WI38 (cell line): ENCODE measurements at regions not wholly inside any gene's neighbourhood (a gene's known extent, or its start where the extent isn't known, plus 50 kb on each side); places are given as distances from the start of the nearest gene placed in this dataset.

Source experiments
- H3K4me3 ChIP-seq: 2 replicates; pipeline ENCODE4 v1.5.1; 2011; ENCODE audit warnings: low read depth, mild to moderate bottlenecking, control low read depth, low read length
- TF ChIP-seq, protein P1 (sequence below): IDR thresholded peaks from 2 replicates; pipeline ENCODE4 v1.5.1; 2012; ENCODE audit warnings: low read depth, mild to moderate bottlenecking, control low read depth, low read length

- H3K4me3 ChIP-seq, result no peak overlapping the region
- TF ChIP-seq, protein P1, sequence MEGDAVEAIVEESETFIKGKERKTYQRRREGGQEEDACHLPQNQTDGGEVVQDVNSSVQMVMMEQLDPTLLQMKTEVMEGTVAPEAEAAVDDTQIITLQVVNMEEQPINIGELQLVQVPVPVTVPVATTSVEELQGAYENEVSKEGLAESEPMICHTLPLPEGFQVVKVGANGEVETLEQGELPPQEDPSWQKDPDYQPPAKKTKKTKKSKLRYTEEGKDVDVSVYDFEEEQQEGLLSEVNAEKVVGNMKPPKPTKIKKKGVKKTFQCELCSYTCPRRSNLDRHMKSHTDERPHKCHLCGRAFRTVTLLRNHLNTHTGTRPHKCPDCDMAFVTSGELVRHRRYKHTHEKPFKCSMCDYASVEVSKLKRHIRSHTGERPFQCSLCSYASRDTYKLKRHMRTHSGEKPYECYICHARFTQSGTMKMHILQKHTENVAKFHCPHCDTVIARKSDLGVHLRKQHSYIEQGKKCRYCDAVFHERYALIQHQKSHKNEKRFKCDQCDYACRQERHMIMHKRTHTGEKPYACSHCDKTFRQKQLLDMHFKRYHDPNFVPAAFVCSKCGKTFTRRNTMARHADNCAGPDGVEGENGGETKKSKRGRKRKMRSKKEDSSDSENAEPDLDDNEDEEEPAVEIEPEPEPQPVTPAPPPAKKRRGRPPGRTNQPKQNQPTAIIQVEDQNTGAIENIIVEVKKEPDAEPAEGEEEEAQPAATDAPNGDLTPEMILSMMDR, result no peak
Measured at GRCh38 chr1:81492628-81493027, 308.1 kb upstream of the ADGRL2 start.

GRCh38 chr1:81490614-81491013 is 310.1 kb upstream of the ADGRL2 start:
- TF ChIP-seq, protein P1, result no peak
- H3K4me3 ChIP-seq, result no peak overlapping the region

GRCh38 chr1:81489372-81489934 is 311.3 kb upstream of the ADGRL2 start:
- H3K4me3 ChIP-seq, result no peak overlapping the region
- TF ChIP-seq, protein P1, result no peak

DNA sequence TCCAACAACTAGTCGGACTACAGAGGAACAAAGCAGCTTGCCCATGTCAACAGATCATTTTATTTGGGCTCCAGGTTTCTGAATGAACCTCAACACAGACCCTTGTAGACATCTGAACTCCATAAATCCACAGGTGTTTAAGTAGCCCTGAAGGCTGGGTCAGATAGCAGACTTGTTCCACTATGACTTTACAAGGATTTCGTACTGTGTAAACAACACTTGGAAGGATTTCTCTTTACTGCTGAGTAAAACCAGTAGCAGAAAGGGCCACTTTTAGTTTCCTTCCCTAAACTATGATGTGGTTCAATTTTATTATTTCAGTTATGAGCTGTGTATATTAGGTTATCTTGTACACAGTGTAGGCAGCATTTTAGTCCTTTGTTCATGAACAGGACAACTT is 316.4 kb upstream of the ADGRL2 start:
- H3K4me3 ChIP-seq, result no peak overlapping the region
- TF ChIP-seq, protein P1, result no peak

DNA sequence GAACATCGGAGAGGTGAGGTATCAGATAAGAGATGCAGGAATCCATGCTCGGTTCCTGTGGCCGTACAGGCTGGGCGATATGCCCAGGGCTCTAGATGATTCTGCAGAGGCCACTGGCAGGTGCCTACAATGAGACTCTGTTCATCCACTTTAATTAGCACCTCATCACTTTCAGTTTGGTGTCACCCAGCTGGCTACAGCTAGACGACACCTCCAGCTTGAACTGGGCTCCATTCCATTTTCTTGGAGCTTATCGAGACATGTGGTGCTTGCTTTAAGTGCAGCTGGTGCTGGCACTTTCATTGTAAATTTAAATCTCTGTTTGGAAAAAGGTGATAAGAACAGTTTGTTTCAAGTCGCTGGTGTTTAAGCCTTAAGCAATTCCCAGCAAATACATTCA is 322.5 kb upstream of the ADGRL2 start:
- TF ChIP-seq, protein P1, result no peak
- H3K4me3 ChIP-seq, result no peak overlapping the region

DNA sequence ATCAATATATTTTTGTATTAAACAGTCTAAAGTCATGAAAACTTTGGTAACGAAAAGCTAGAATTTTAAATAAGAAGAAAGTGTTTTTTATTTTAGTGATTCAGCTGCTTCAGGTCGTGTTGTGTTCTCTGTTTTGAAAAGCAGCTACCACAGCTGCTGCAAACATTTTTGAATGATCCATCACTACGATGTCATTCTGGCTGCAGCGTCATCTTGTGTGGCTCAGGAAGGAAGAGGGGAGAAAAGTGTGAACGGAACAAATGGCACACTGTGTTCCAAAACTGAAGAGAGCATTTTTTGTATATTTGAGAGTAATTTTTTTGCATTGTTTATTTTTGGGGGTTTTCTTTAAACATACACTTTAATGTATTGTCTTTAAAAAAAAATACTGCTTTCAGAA is 323.0 kb upstream of the ADGRL2 start:
- H3K4me3 ChIP-seq, result no peak overlapping the region
- TF ChIP-seq, protein P1, result no peak

GRCh38 chr1:81472387-81472786 is 328.3 kb upstream of the ADGRL2 start:
- TF ChIP-seq, protein P1, result no peak
- no peak overlapping the region for H3K4me3 ChIP-seq
